ENCODE measurements at regions not wholly inside any gene's neighbourhood (a gene's known extent, or its start where the extent isn't known, plus 50 kb on each side); places are given as distances from the start of the nearest gene placed in this dataset.

DNA sequence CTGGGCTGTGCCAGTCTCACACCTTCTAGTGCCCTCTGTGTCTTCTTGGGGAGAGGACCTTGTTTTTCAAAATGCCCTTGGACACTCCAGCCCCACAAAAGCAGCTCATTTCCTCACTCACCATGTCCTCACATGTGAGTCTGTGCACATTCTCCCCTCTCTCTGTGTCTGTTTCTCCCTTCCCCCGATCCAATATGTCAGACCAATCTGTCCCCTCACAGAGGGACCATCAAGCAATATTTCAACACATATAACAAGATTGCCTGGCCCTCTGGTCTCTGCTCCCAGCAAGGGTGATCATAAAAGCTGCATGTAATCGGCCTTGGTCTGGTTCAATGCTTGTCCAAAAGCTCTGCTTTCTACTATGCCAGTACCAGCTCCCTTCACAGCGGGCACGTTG lies 261.2 kb downstream of the MATN1 start:
- TF ChIP-seq PAX5 (IDR thresholded peaks at IDR 0.05; ENCODE audit: insufficient read depth, low read length, severe bottlenecking) (no peak), POLR2A (IDR thresholded peaks at IDR 0.05; ENCODE audit: low read depth, low read length) (no peak), POLR2AphosphoS5 (IDR thresholded peaks at IDR 0.05; ENCODE audit: low read depth, low read length) (no peak), SPI1 (IDR thresholded peaks at IDR 0.05; ENCODE audit: low read depth, low read length) (no peak), TAF1 (IDR thresholded peaks at IDR 0.05; ENCODE audit: low read depth, low read length) (no peak)
